Body of pancreas (tissue), 4 donors: ENCODE measurements at regions not wholly inside any gene's neighbourhood (a gene's known extent, or its start where the extent isn't known, plus 50 kb on each side); places are given as distances from the start of the nearest gene placed in this dataset.

Source experiments
- CTCF ChIP-seq, 7 experiments: fragments of 450-650 bp in 4 of 7; fragments of 200-600 bp in 3 of 7; sonication (generic) in 3 of 7; IDR thresholded peaks; one replicate each; pipeline ENCODE4 v1.5.1; 2016 to 2019; ENCODE audit warnings: antibody characterized with exemption in 7 of 7
- POLR2A ChIP-seq, 3 donors: fragments of 450-650 bp; IDR thresholded peaks; one replicate each; pipeline ENCODE4 v1.6.1; 2016; ENCODE audit warnings: antibody characterized with exemption in 3 of 3, mild to moderate bottlenecking in 2 of 3

- TF ChIP-seq CTCF (IDR thresholded peaks at IDR 0.05), result no peak
- TF ChIP-seq POLR2A (IDR thresholded peaks at IDR 0.05), result no peak
Measured at GRCh38 chr3:6518709-6519345, 342.1 kb upstream of the GRM7 start.
